ENCODE measurements at regions not wholly inside any gene's neighbourhood (a gene's known extent, or its start where the extent isn't known, plus 50 kb on each side); places are given as distances from the start of the nearest gene placed in this dataset.

DNA sequence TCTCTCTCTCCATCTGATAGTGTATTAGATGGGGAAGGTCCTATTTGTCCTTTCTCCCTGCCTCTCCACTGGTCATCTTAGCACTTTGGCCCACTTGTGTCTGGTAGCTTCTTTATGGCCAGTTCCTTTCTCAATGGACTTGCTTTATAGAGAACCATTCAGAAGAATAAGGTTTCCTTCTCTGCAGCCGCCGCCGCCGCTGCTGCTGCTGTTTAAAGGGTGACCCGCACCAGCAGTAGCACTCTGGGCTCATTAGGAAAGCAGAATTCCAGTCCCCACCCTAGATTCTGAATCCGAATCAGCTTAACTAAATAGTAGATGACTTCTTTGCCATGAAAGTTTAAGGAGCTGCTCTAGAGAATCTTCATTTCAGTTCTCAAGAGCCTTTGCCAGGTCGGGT lies 490.2 kb downstream of the FOXO1 start:
- no peak for DNase-seq

DNA sequence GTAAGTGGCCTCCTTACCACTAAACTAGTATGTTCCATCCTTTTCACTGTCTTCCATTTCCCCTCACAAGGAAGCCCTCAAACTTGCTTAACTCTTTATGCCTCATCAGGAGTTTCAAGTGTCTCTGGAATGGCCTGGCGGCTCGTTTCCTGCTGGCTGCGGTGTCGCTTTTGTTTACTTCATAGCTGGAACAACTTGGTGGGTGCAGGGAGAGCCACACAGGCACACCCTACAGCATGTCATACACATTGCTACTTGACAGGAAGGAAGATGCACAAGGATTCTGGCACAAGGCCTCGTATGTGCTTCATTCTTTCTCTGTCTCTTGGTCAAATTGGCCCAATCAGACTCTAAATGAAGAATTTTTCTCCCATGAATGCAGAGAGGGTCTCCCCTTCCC lies 488.3 kb downstream of the FOXO1 start:
- no peak for DNase-seq

DNA sequence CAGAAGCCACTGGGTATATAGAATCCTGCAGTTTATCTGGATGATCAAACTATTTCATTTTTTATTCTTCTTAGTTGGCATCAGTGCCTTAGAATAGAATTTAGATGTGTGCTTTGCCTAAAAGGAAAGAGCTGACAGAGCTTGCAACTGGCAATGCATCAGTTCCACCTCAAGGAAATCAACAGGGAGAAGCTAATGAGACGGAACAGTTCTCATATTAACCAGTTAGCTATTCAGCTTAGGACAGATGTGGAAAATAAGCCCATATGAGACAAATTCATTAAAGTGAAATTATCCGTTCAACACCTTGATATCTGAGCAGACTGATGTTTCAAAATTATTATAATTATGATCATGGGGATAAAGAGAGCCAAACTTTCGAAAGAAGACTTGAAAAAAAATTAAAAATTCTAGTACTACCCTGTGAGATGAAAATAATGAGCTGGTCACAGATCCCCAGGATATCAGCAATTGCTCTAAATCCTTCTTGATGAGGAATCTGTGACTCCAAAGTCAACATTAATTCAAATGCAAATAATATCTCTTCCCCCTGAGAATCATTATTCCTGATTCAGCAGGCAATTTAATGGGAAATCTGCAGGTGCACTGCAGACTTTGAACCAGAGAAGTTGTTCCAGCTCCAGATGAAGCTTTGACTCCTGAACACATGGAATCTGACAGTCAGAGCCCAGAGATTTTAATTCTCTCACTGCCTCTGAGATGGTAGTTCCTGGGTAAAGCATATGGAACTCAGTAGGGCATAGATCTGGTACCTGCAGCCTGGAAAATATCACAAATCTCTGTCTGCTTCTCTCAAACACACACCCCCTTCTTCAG lies 486.8 kb downstream of the FOXO1 start:
- no peak for DNase-seq

- no peak for DNase-seq
Measured at GRCh38 chr13:40180776-40181175, 485.7 kb downstream of the FOXO1 start.

DNA sequence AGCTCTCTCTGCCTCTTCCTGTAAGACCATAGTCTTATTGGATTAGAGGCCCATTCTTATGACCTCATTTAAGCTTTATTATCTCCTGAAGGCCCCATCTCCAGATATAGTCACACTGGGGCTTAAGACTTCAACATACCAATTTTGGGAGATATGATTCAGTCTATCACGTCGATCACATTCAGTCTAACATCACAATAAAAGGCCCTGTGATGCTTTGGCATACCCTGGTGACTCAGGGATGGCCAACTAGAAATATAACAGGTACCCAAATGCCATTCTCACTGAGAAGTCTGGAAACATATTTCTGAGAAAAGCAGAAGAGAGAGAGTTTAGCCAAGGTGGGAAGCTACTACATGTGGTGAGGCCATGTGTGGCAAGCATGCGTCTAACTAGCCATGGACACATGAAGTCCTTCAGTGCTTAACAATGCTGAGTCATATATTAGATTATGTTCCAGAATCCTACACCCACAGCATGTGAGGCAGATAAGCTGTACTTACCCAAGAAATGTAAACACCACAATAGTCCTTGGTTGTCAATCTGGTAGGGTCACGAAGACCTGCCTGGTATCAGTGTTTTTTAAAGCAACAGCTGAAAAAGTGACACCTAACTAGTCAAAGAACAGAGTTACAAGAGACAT lies 485.1 kb downstream of the FOXO1 start:
- DNase-seq, result peak; percentile 3

DNA sequence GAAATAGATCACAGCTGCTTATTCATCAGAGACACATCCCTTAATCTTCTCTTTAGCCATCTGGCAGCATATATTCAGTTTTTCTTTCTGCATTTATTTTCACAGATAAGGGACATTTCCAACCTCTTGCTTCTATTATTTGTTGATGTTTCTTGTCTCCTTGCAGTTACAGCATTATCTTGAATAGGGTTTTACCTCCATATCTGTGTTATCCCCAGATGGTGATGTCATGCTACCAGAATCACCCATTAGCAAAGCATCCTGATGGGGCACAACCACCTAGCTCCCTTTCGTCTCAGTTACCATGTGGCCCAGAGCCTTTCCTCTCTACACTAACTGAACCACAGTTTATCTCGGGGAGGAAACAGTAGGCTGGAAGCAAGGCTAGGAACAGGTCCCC lies 483.9 kb downstream of the FOXO1 start:
- DNase-seq, result no peak

- DNase-seq, result no peak
Measured at GRCh38 chr13:40185414-40185813, 481.0 kb downstream of the FOXO1 start.

- DNase-seq, result no peak
Measured at GRCh38 chr13:40186041-40186440, 480.4 kb downstream of the FOXO1 start.

GRCh38 chr13:40186626-40187323 lies 479.7 kb downstream of the FOXO1 start:
- DNase-seq, result no peak

GRCh38 chr13:40187324-40187795 lies 479.1 kb downstream of the FOXO1 start:
- DNase-seq, result no peak

- no peak for DNase-seq
Measured at GRCh38 chr13:40187841-40188591, 478.4 kb downstream of the FOXO1 start.

DNA sequence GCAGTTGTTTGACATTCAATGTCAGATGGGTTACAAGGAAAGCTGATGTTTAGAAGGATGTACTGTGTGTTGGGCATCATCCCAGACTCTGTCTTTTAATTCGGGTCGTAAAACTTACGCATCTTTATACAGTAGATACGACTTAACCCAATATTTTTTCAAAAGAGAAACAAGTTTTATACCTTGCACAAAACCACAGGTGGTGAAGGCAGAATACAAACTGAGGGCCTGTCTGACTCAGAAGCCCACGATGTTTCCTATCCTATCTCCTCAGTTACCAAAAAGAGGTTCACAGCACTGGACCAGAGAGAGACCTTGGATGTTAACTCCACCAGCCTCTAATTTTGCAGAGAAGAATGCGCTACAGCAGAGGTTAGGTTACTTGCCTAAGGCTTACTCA lies 477.0 kb downstream of the FOXO1 start:
- DNase-seq, result no peak

GRCh38 chr13:40189898-40190630 lies 476.4 kb downstream of the FOXO1 start:
- DNase-seq, result no peak

DNA sequence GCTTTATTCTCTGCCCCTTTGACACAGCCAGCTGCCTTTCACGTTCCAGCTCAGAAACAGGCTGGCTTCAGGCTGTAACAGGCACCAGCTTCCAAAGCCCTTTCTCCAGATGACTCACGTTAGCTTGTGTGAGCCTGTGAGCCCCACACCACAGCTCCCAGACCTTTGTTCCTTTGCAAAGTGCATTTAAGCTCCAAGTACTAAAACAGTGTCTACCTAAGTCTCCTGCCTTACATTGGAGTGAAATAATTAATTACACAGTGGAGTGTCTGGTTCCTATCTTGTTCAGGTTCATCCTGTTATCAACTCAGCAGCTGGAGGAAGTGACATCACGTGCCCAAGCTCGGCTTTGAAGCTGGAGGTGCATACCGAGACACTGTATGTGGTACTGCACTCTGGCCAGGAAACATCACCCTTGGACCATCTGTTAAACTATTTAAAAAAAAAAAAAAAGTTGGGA lies 475.8 kb downstream of the FOXO1 start:
- DNase-seq, result no peak

- no peak for DNase-seq
Measured at GRCh38 chr13:40191186-40191980, 475.1 kb downstream of the FOXO1 start.

- no peak for DNase-seq
Measured at GRCh38 chr13:40192452-40192851, 474.0 kb downstream of the FOXO1 start.

- no peak for DNase-seq
Measured at GRCh38 chr13:40192858-40193257, 473.6 kb downstream of the FOXO1 start.

GRCh38 chr13:40193286-40194223 lies 472.9 kb downstream of the FOXO1 start:
- no peak for DNase-seq

DNA sequence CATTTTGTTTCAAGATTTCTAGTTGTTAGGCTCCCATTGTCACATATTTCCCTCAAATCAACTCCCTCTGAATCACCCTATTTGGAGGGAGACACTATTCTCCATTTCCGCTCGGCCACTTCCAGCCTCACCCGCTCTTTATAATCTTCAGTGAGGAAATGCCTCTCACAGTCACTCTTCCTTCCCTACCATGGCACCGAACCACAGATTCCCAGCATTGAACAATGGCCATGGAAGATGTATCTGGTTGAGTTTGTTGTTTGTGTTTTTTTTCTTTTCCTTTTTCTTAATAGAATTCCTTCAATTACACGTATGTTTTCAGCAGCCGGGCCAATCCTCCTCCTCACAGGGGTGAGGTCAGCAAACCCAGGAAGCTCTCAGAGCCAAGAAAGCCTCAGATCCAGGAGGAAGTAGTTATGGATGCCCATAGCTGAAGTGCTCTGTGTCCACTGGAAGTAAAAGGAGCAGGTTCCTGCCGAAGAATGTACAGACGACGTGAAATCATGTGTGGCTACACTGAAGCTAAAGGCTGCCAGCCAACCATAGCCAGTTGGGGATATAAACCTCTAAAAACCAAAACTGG lies 472.1 kb downstream of the FOXO1 start:
- no peak for DNase-seq

- DNase-seq, result no peak
Measured at GRCh38 chr13:40197049-40197448, 469.4 kb downstream of the FOXO1 start.

All from NCI-H510A treated with DMSO at 0.1 percent for 48 hours (cell line).